ENCODE measurements at regions not wholly inside any gene's neighbourhood (a gene's known extent, or its start where the extent isn't known, plus 50 kb on each side); places are given as distances from the start of the nearest gene placed in this dataset.

- TF ChIP-seq, protein P1, sequence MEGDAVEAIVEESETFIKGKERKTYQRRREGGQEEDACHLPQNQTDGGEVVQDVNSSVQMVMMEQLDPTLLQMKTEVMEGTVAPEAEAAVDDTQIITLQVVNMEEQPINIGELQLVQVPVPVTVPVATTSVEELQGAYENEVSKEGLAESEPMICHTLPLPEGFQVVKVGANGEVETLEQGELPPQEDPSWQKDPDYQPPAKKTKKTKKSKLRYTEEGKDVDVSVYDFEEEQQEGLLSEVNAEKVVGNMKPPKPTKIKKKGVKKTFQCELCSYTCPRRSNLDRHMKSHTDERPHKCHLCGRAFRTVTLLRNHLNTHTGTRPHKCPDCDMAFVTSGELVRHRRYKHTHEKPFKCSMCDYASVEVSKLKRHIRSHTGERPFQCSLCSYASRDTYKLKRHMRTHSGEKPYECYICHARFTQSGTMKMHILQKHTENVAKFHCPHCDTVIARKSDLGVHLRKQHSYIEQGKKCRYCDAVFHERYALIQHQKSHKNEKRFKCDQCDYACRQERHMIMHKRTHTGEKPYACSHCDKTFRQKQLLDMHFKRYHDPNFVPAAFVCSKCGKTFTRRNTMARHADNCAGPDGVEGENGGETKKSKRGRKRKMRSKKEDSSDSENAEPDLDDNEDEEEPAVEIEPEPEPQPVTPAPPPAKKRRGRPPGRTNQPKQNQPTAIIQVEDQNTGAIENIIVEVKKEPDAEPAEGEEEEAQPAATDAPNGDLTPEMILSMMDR (IDR thresholded peaks at IDR 0.05; ENCODE audit: low read depth, low read length): no peak
- TF ChIP-seq EZH2phosphoT487 (IDR thresholded peaks at IDR 0.05; ENCODE audit: low read depth): no peak
Measured at GRCh38 chr7:153393666-153394065, 634.1 kb downstream of the ACTR3B start.
